Skin of body (tissue), 1 donor: ENCODE measurements at regions not wholly inside any gene's neighbourhood (a gene's known extent, or its start where the extent isn't known, plus 50 kb on each side); places are given as distances from the start of the nearest gene placed in this dataset.
"Not testable (repeated sequence)": the region's sequence is repeated elsewhere in the genome, so short reads cannot be mapped to it uniquely, and the experiment has no call there.

ENCODE experiments used
- DNase-seq: peaks from one replicate; lab custom pipeline; 2025; lab: John Stamatoyannopoulos, UW

- DNase-seq = no peak
These were observed 91.9 kb upstream of the NEURL1B start for GRCh38 chr5:172548981-172549687.

DNA sequence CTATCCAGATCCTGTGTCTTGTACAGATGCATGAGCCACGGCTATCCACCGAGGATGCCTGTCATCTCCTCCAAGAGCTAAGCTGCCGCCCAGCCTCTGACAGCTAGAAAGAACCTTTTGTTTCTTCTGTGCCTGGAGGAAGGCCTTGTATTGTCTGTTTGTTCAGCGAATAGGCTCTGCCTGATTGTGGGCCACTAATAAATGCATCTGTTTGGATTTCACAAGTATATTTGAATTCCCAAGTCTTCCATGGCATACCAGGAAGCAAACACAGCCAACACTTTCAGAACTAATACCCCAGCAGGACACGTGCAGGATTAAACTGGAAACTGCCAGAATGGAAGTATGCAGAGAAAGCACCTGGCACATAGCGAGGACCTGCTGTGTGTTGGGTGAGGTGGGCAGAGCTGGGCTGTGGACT lies 92.7 kb upstream of the NEURL1B start:
- no peak for DNase-seq

- DNase-seq = no peak
These were observed 91.9 kb upstream of the SH3PXD2B start for GRCh38 chr5:172546196-172546595.

GRCh38 chr5:172545291-172545801 lies 91.0 kb upstream of the SH3PXD2B start:
- DNase-seq = no peak

DNA sequence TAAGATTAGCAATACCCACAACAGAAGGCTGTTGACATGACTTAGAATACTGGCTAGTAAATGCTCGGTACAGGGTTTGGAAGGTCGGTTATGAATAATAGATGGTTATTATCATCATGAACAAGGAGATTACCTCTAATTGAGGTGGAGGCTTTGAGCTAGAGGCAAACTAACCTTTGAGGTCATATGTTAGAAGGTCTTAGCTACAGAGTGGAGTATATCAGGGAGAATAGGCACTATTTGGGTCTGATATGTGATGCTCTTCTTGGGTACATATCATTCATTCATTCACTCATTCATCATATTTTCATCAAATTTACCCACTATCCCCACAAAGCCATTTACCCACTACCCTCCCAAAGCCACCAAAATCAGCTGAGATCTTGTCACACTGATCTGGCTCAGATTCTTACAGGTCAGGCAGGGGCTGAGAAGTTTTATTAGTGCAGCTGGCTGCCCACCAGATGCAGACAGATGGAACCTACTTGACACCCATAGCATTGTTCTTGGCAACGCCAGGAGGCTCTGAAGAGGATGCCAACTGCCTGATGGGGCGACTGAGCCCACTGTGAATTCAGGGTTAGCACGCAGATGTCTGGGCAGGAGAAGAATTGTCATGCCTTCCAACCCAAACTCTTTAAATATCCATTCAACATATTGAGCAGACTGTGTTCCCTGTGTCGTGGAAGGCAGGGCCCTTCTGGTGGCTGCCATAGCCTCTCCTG lies 90.2 kb upstream of the SH3PXD2B start:
- DNase-seq = no peak

GRCh38 chr5:172543484-172544298 lies 89.4 kb upstream of the SH3PXD2B start:
- no peak for DNase-seq

- DNase-seq = no peak
These were observed 88.4 kb upstream of the SH3PXD2B start for GRCh38 chr5:172542651-172543131.

GRCh38 chr5:172541773-172542136 lies 87.4 kb upstream of the SH3PXD2B start:
- no peak for DNase-seq

GRCh38 chr5:172541099-172541772 lies 86.9 kb upstream of the SH3PXD2B start:
- DNase-seq = no peak

DNA sequence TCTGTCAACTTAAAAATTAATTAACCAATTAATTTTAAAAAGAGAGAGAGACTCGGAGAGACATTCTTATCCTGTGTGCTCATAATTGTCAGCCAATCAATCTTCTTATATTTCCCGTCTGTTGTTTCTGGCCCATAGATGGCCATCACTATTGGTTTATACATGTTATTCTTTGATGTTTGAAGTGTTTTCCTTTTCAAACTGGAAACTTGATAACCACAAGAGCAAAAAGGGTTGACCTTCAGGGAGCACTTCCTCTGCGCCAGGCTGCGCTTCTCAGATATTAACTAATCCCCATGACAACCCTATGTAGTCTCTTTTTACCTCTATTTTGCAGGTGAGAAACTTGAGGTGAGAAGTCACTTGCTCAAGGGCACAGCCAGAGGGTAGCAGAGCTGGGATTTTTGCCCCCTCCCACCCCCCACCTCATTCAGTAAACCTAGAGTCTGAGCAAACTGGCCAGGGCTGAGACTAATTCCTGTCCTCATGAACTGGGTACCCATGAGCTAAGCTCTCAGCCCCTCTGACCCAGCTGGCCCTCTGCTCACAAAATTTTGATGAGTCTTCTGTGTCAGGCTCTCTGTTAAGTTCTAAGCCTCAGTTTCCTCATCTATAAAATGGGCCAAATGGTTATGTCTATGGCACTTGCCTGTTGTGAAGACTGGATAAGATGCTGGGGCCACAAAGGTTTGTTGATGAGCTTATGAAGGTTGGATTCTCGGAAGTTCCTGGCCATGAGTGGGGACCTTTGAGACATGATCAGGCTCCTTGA lies 86.0 kb upstream of the SH3PXD2B start:
- DNase-seq = no peak

GRCh38 chr5:172535108-172535445 lies 80.8 kb upstream of the SH3PXD2B start:
- DNase-seq = no peak

- no peak for DNase-seq
These were observed 80.1 kb upstream of the SH3PXD2B start for GRCh38 chr5:172534229-172535107.

DNA sequence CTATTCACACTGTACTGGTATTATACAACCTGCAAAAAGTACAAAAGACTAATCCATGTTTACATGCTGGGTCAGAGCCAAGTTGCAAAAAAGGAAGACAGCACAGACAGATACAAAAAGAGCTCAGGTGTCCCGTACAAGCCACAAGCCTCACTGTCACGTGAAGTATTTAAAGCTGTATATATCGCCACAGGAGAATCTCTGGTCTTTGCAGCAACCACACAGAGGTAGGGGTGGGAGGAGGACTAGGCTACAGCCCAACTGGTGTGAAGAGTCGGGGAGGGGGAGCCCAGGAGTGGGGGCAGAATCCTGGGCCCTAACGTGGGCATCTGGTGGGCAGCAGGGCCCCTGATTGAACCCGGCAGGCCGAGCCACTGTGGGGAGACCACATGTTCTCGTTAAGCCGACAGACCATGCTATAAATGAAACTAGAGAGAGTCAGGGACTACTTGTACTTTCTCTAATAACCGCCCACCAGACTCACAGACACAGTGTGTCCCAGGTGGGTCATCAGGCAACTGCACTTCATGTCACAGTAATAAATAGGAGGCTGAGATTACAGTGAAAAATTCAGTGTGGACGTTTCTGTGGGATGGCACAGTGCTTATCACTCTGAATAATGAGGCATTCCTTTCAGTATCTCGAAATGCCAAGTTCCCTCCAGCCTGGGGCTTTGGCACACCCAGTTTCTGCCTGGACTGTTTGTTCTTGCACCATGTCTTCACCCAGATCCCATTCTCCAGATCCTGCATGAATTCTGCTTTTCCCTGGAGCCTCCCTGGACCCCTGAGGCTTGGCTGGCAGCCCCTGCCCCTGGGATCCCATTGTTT lies 79.3 kb upstream of the SH3PXD2B start:
- no peak for DNase-seq

GRCh38 chr5:172533058-172533398 lies 78.7 kb upstream of the SH3PXD2B start:
- no peak for DNase-seq

GRCh38 chr5:172532439-172532838 lies 78.1 kb upstream of the SH3PXD2B start:
- DNase-seq = not testable (repeated sequence)

DNA sequence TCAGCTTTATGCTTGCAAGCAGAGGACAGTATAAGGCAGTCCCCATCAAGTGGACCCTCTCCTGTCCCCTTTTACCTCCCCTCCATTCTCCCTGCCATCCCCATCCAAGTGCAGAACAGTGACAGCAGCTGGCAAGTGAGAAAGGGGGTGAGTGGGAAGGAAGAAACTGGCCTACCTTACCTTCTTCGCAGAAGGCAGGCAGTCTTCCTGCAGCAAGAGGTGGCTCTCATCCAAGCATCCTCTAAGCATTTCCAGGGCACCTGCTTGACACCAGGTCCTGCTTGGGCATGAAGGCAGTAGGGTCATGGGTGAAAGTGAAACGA lies 77.3 kb upstream of the SH3PXD2B start:
- DNase-seq = no peak

DNA sequence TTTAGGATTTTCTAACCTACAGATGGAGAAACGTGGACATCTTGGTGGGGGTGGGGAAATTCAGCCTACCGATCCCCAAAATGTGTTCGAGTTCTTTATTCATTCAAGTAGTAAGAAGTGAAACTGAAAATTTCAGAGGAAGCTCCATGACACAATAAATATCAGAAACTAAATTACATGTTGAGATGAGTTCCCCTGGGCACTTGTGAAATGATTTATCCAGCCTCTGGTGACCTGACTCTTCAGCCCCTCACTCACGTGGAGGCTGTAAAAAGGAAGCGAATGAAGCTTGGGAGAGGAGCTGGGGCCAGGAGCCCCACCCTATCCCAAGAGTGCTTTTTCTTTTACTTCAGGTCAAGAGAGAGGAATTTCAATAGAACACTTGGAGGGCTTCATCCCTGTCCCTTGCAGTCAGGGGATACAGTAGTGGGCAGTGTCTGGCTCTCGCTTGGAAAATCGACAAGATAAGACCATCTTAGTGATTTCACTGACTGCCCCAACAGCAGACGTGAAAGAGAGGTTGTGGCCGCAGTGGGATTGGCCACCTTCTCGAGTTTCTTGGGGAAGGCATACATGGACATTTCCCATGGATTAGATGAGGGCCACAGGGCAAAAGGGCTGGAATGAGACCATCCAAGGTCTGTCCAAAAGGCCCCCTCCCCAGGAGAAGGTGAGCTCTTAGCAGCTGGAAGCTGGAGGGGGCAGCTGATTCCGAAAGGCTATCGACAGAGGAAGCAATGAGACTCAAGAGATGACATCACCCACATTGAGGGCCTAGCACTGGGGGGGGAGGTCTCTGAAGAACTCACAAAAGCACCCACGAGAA lies 76.8 kb upstream of the SH3PXD2B start:
- no peak for DNase-seq

DNA sequence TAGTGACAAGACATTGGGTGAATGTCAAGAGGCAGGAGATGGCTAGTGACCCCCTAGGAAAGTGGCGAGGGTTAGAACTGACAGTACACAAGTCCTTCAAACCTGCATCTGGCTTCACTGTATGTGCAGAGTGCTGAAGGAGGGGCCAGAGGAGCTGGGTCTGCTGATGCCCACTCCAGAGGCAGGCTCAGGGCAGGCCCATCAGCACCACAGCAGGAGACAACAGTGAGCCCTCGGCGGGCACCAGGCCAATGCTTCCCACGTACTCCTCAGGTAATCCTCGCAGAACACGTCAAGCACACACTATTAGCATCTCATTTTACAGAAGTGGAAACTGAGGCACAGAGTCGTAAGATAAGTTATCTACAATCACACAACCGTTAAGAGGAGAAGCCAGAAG lies 76.1 kb upstream of the SH3PXD2B start:
- DNase-seq = no peak
